Head of caudate nucleus (tissue), 42 donors: ENCODE measurements at regions not wholly inside any gene's neighbourhood (a gene's known extent, or its start where the extent isn't known, plus 50 kb on each side); places are given as distances from the start of the nearest gene placed in this dataset.
"Not testable (repeated sequence)": the region's sequence is repeated elsewhere in the genome, so short reads cannot be mapped to it uniquely, and the experiment has no call there.

Source experiments
- DNase-seq, 42 donors: peaks; one replicate each; pipeline versions ENCODE4 v3.0.0 to v3.0.0-alpha.2; 2020 to 2021; ENCODE audit warnings: mixed read lengths in 7 of 42
- intact Hi-C: fragments of 100-400 bp; cut with DNase I; formaldehyde crosslinking; loops from one replicate; pipeline ENCODE4 v1.15.0; 2022

GRCh38 chr19:27821418-27822018, 1391.4 kb downstream of the UQCRFS1 start:
- DNase-seq: no peak
- intact Hi-C loops: no loop called here

- no peak for DNase-seq
- intact Hi-C loops: no loop called here
These were observed 1397.0 kb downstream of the UQCRFS1 start for GRCh38 chr19:27815985-27816384.

- DNase-seq, intact Hi-C loops: not testable (repeated sequence)
These were observed 1398.1 kb downstream of the UQCRFS1 start for GRCh38 chr19:27814834-27815233.

GRCh38 chr19:27814274-27814673, 1398.7 kb downstream of the UQCRFS1 start:
- DNase-seq, intact Hi-C loops: not testable (repeated sequence)

- intact Hi-C loops: loop anchor here (10.0 kb wide), 1 partner anchor 88 kb away; no protein-coding TSS in a partner anchor
- no peak for DNase-seq
These were observed 1406.4 kb downstream of the UQCRFS1 start for GRCh38 chr19:27806471-27807070.

GRCh38 chr19:27805848-27806247, 1407.1 kb downstream of the UQCRFS1 start:
- intact Hi-C loops: loop anchor here (10.0 kb wide), 1 partner anchor 89 kb away; no protein-coding TSS in a partner anchor
- DNase-seq: no peak

GRCh38 chr19:27802293-27802692, 1410.7 kb downstream of the UQCRFS1 start:
- DNase-seq: peak in 26 of 42 donors; percentile 3 to 53 (median 30)
- intact Hi-C loops: loop anchor here (10.0 kb wide), 1 partner anchor 93 kb away; no protein-coding TSS in a partner anchor

GRCh38 chr19:27796540-27796939, 1416.4 kb downstream of the UQCRFS1 start:
- DNase-seq: no peak
- intact Hi-C loops: no loop called here

- intact Hi-C loops: no loop called here
These were observed 1416.9 kb downstream of the UQCRFS1 start for GRCh38 chr19:27796073-27796472.

GRCh38 chr19:27795369-27795768, 1417.6 kb downstream of the UQCRFS1 start:
- intact Hi-C loops: no loop called here
- DNase-seq: no peak

More at GRCh38 chr19:27796073-27796472, 1416.9 kb downstream of the UQCRFS1 start:
- no peak for DNase-seq

GRCh38 chr19:27794494-27795042, 1418.4 kb downstream of the UQCRFS1 start:
- intact Hi-C loops: no loop called here
- DNase-seq: peak in 5 of 42 donors; percentile 22 to 49 (median 38)

GRCh38 chr19:27793644-27794493, 1419.1 kb downstream of the UQCRFS1 start:
- intact Hi-C loops: no loop called here
- peak; percentile 94 to 99 (median 97) for DNase-seq

- intact Hi-C loops: no loop called here
- DNase-seq: peak in 27 of 42 donors; percentile 52 to 93 (median 76)
These were observed 1419.8 kb downstream of the UQCRFS1 start for GRCh38 chr19:27793128-27793643.

GRCh38 chr19:27792576-27793127, 1420.3 kb downstream of the UQCRFS1 start:
- intact Hi-C loops: no loop called here
- DNase-seq: no peak

GRCh38 chr19:27780367-27781075, 1432.4 kb downstream of the UQCRFS1 start:
- intact Hi-C loops: no loop called here
- no peak for DNase-seq

GRCh38 chr19:27779954-27780353, 1433.0 kb downstream of the UQCRFS1 start:
- no peak for DNase-seq
- intact Hi-C loops: no loop called here

- peak in 2 of 42 donors; percentile 22 to 39 for DNase-seq
- intact Hi-C loops: no loop called here
These were observed 1435.2 kb downstream of the UQCRFS1 start for GRCh38 chr19:27777726-27778125.

- intact Hi-C loops: no loop called here
- peak in 2 of 42 donors; percentile 16 to 31 for DNase-seq
These were observed 1435.7 kb downstream of the UQCRFS1 start for GRCh38 chr19:27777242-27777641.
